HEK293 (cell line): ENCODE measurements at regions not wholly inside any gene's neighbourhood (a gene's known extent, or its start where the extent isn't known, plus 50 kb on each side); places are given as distances from the start of the nearest gene placed in this dataset.
"Not testable (repeated sequence)": the region's sequence is repeated elsewhere in the genome, so short reads cannot be mapped to it uniquely, and the experiment has no call there.

Source experiments
- CTCF ChIA-PET: fragments of 350-600 bp; formaldehyde crosslinking; extraction: SDS; loops from one replicate; lab custom pipeline; 2021; ENCODE audit warnings: antibody characterized with exemption; lab: Yijun Ruan, JAX
- POLR2A ChIA-PET: fragments of 300-600 bp; formaldehyde crosslinking; extraction: SDS; loops from one replicate; lab custom pipeline; 2020; ENCODE audit warnings: antibody characterized with exemption, inconsistent platforms; lab: Yijun Ruan, JAX
- H3K27ac ChIP-seq: fragments of 200-500 bp; sonication (Bioruptor generic); 2 replicates; pipeline ENCODE4 v1.5.1; 2014; ENCODE audit warnings: low read depth, low read length, control low read depth, inconsistent platforms; ENCODE audit errors: extremely low read depth
- H3K36me3 ChIP-seq, 2 experiments: fragments of 200-500 bp in 1 of 2; sonication (Bioruptor generic) in 1 of 2; 1 replicate in 1 of 2; 2 replicates in 1 of 2; pipeline ENCODE4 v1.5.1; 2014 to 2017; ENCODE audit warnings: inconsistent platforms in 2 of 2, low read length in 2 of 2; ENCODE audit not compliant: control insufficient read depth in 2 of 2, insufficient read depth in 1 of 2
- H3K4me1 ChIP-seq: fragments of 200-500 bp; sonication (Bioruptor generic); 2 replicates; pipeline ENCODE4 v1.5.1; 2014; ENCODE audit warnings: mild to moderate bottlenecking, low read length, inconsistent platforms; ENCODE audit not compliant: control insufficient read depth, insufficient read depth
- H3K4me3 ChIP-seq: 2 replicates; pipeline ENCODE4 v1.5.1; 2011; ENCODE audit warnings: low read depth, mild to moderate bottlenecking, control low read depth, low read length, moderate library complexity
- H3K9me3 ChIP-seq: fragments of 200-500 bp; sonication (Bioruptor generic); 2 replicates; pipeline ENCODE4 v1.5.1; 2014; ENCODE audit warnings: low read depth, low read length, inconsistent platforms; ENCODE audit not compliant: control insufficient read depth, insufficient read depth
- INSM2 ChIP-seq: fragments of 450-650 bp; formaldehyde crosslinking; IDR thresholded peaks from 2 replicates; pipeline ENCODE4 v1.5.1; 2016; ENCODE audit warnings: missing biosample characterization, missing genetic modification characterization
- KLF7 ChIP-seq: fragments of 450-650 bp; formaldehyde crosslinking; IDR thresholded peaks from 2 replicates; pipeline ENCODE4 v1.5.1; 2016; ENCODE audit warnings: missing biosample characterization, missing genetic modification characterization, borderline replicate concordance
- KLF8 ChIP-seq: fragments of 450-650 bp; formaldehyde crosslinking; IDR thresholded peaks from 2 replicates; pipeline ENCODE4 v1.5.1; 2016; ENCODE audit warnings: missing biosample characterization, missing genetic modification characterization
- OVOL3 ChIP-seq: fragments of 450-650 bp; formaldehyde crosslinking; IDR thresholded peaks from 2 replicates; pipeline ENCODE4 v1.5.1; 2016; ENCODE audit warnings: missing biosample characterization, missing genetic modification characterization
- SALL2 ChIP-seq: fragments of 450-650 bp; formaldehyde crosslinking; IDR thresholded peaks from 2 replicates; pipeline ENCODE4 v1.5.0; 2017; ENCODE audit warnings: missing biosample characterization, mild to moderate bottlenecking, missing genetic modification characterization, borderline replicate concordance
- TSHZ1 ChIP-seq: fragments of 450-650 bp; formaldehyde crosslinking; IDR thresholded peaks from 2 replicates; pipeline ENCODE4 v1.5.1; 2016; ENCODE audit warnings: missing biosample characterization, missing genetic modification characterization, borderline replicate concordance
- YY2 ChIP-seq: fragments of 450-650 bp; formaldehyde crosslinking; IDR thresholded peaks from 2 replicates; pipeline ENCODE4 v1.5.1; 2016; ENCODE audit warnings: missing biosample characterization, missing genetic modification characterization
- ZFP41 ChIP-seq: fragments of 450-650 bp; formaldehyde crosslinking; IDR thresholded peaks from 2 replicates; pipeline ENCODE4 v1.5.1; 2016; ENCODE audit warnings: missing biosample characterization, missing genetic modification characterization, borderline replicate concordance
- ZNF140 ChIP-seq: fragments of 450-650 bp; formaldehyde crosslinking; IDR thresholded peaks from 2 replicates; pipeline ENCODE4 v1.5.1; 2016; ENCODE audit warnings: missing biosample characterization, missing genetic modification characterization
- ZNF292 ChIP-seq: fragments of 450-650 bp; formaldehyde crosslinking; IDR thresholded peaks from 2 replicates; pipeline ENCODE4 v1.5.1; 2016; ENCODE audit warnings: low read depth, missing biosample characterization, missing genetic modification characterization, borderline replicate concordance
- ZNF37A ChIP-seq: fragments of 450-650 bp; IDR thresholded peaks from 2 replicates; pipeline ENCODE4 v1.5.1; 2018; ENCODE audit warnings: missing biosample characterization, missing genetic modification characterization
- ZNF433 ChIP-seq: fragments of 450-650 bp; formaldehyde crosslinking; IDR thresholded peaks from 2 replicates; pipeline ENCODE4 v1.5.1; 2016; ENCODE audit warnings: missing biosample characterization, missing genetic modification characterization, low read depth
- ZNF514 ChIP-seq: fragments of 450-650 bp; formaldehyde crosslinking; IDR thresholded peaks from 2 replicates; pipeline ENCODE4 v1.5.1; 2016; ENCODE audit warnings: missing biosample characterization, missing genetic modification characterization
- ZNF521 ChIP-seq: fragments of 450-650 bp; formaldehyde crosslinking; IDR thresholded peaks from 2 replicates; pipeline ENCODE4 v1.5.1; 2017; ENCODE audit warnings: missing biosample characterization, mild to moderate bottlenecking, missing genetic modification characterization
- ZNF529 ChIP-seq: fragments of 450-650 bp; formaldehyde crosslinking; IDR thresholded peaks from 2 replicates; pipeline ENCODE4 v1.5.1; 2017; ENCODE audit warnings: missing genetic modification characterization, missing biosample characterization; ENCODE audit not compliant: insufficient replicate concordance
- ZNF544 ChIP-seq: fragments of 450-650 bp; formaldehyde crosslinking; IDR thresholded peaks from 2 replicates; pipeline ENCODE4 v1.5.0; 2017; ENCODE audit warnings: missing biosample characterization, missing genetic modification characterization
- ZNF639 ChIP-seq: fragments of 450-650 bp; formaldehyde crosslinking; IDR thresholded peaks from 2 replicates; pipeline ENCODE4 v1.5.1; 2016; ENCODE audit warnings: missing biosample characterization, missing genetic modification characterization
- ZNF677 ChIP-seq: fragments of 450-650 bp; IDR thresholded peaks from 2 replicates; pipeline ENCODE4 v1.5.0; 2018; ENCODE audit warnings: missing biosample characterization, mild to moderate bottlenecking, missing genetic modification characterization, moderate library complexity
- ZNF701 ChIP-seq: fragments of 450-650 bp; formaldehyde crosslinking; IDR thresholded peaks from 2 replicates; pipeline ENCODE4 v1.5.1; 2016; ENCODE audit warnings: missing biosample characterization, missing genetic modification characterization
- ZNF776 ChIP-seq: fragments of 450-650 bp; formaldehyde crosslinking; IDR thresholded peaks from 2 replicates; pipeline ENCODE4 v1.5.0; 2017; ENCODE audit warnings: missing biosample characterization, missing genetic modification characterization, borderline replicate concordance
- ZNF785 ChIP-seq: fragments of 450-650 bp; formaldehyde crosslinking; IDR thresholded peaks from 2 replicates; pipeline ENCODE4 v1.5.1; 2016; ENCODE audit warnings: missing biosample characterization, missing genetic modification characterization

GRCh38 chr11:25576320-25576719, 755.6 kb upstream of the ANO3 start:
- POLR2A ChIA-PET: no interaction called here
- CTCF ChIA-PET: no interaction called here
- Histone ChIP-seq H3K4me3 (no peak overlapping the region), H3K36me3 (no peaks in the 10 kb centered on the region), H3K27ac (no peak overlapping the region), H3K4me1 (no peaks in the 10 kb centered on the region), H3K9me3 (no peaks in the 10 kb centered on the region)
- TF ChIP-seq OVOL3 (tag by site-specific recombination) (no peak), YY2 (tag by site-specific recombination) (no peak), ZNF529 (tag by site-specific recombination) (no peak), ZNF521 (tag by site-specific recombination) (no peak), INSM2 (no peak), SALL2 (no peak), ZNF544 (tag by site-specific recombination) (no peak), TSHZ1 (tag by site-specific recombination) (no peak), ZNF37A (no peak), ZNF677 (tag by site-specific recombination) (no peak), ZFP41 (tag by site-specific recombination) (no peak), ZNF776 (no peak)

- H3K4me1 ChIP-seq, CTCF ChIA-PET, H3K36me3 ChIP-seq, POLR2A ChIA-PET, H3K27ac ChIP-seq, H3K4me3 ChIP-seq, H3K9me3 ChIP-seq: not testable (repeated sequence)
These were observed 752.4 kb upstream of the ANO3 start for GRCh38 chr11:25579554-25579953.

GRCh38 chr11:25583596-25583995, 748.3 kb upstream of the ANO3 start:
- POLR2A ChIA-PET: no interaction called here
- CTCF ChIA-PET: no interaction called here
- TF ChIP-seq ZNF639 (tag by site-specific recombination) (no peak), ZNF785 (tag by site-specific recombination) (no peak), ZNF292 (no peak), KLF7 (no peak), ZNF514 (tag by site-specific recombination) (no peak), KLF8 (no peak), ZNF701 (no peak), ZNF140 (no peak), ZNF433 (tag by site-specific recombination) (no peak)

More at GRCh38 chr11:25583596-25583995, 748.3 kb upstream of the ANO3 start:
- no peaks in the 10 kb centered on the region for H3K4me1 ChIP-seq
- no peak overlapping the region for H3K27ac ChIP-seq
- no peak overlapping the region for H3K4me3 ChIP-seq
- H3K36me3 ChIP-seq: no peaks in the 10 kb centered on the region
- H3K9me3 ChIP-seq: no peaks in the 10 kb centered on the region
